Neuronal stem cell (in vitro differentiated cells): ENCODE measurements at regions not wholly inside any gene's neighbourhood (a gene's known extent, or its start where the extent isn't known, plus 50 kb on each side); places are given as distances from the start of the nearest gene placed in this dataset.

Source experiments
- DNase-seq: peaks from one replicate; pipeline ENCODE4 v3.0.0-alpha.2; 2013; ENCODE audit warnings: low spot score
- H2AFZ ChIP-seq: one replicate; pipeline ENCODE4 v1.6.1; 2013; ENCODE audit warnings: mild to moderate bottlenecking, low read length, inconsistent platforms
- H2AK5ac ChIP-seq: 2 replicates; pipeline ENCODE4 v1.6.1; 2013; ENCODE audit warnings: low read depth, mild to moderate bottlenecking, inconsistent platforms, low read length, moderate library complexity, mixed read lengths
- H2BK120ac ChIP-seq: 2 replicates; pipeline ENCODE4 v1.6.1; 2013; ENCODE audit warnings: low read depth, mild to moderate bottlenecking, inconsistent platforms, low read length, moderate library complexity, mixed read lengths
- H2BK12ac ChIP-seq: one replicate; pipeline ENCODE4 v1.6.1; 2013; ENCODE audit warnings: low read length, inconsistent platforms
- H2BK15ac ChIP-seq: 2 replicates; pipeline ENCODE4 v1.6.1; 2013; ENCODE audit warnings: mild to moderate bottlenecking, low read length, inconsistent platforms, mixed read lengths
- H2BK5ac ChIP-seq: one replicate; pipeline ENCODE4 v1.6.1; 2013; ENCODE audit warnings: inconsistent platforms, mild to moderate bottlenecking, low read length, moderate library complexity
- H3K14ac ChIP-seq: one replicate; pipeline ENCODE4 v1.6.1; 2013; ENCODE audit warnings: low read length, inconsistent platforms
- H3K18ac ChIP-seq: 2 replicates; pipeline ENCODE4 v1.6.1; 2013; ENCODE audit warnings: low read length, inconsistent platforms
- H3K23ac ChIP-seq: 2 replicates; pipeline ENCODE4 v1.6.1; 2013; ENCODE audit warnings: low read depth, mild to moderate bottlenecking, mixed read lengths, low read length, inconsistent platforms; ENCODE audit not compliant: poor library complexity
- H3K27ac ChIP-seq: replicated peaks from 3 replicates; pipeline ENCODE4 v1.5.1; 2013; ENCODE audit warnings: low read length, inconsistent platforms
- H3K27me3 ChIP-seq, 3 experiments: 2 replicates each; pipeline ENCODE4 v1.6.1; 2013; ENCODE audit warnings: low read length in 3 of 3, mild to moderate bottlenecking in 2 of 3, inconsistent platforms in 1 of 3, low read depth in 1 of 3, mixed read lengths in 1 of 3, moderate library complexity in 1 of 3; ENCODE audit not compliant: control insufficient read depth in 3 of 3, insufficient read depth in 3 of 3
- H3K36me3 ChIP-seq, 2 donors: replicated peaks in 1 of 2; 2 replicates each; pipeline ENCODE4 v1.6.1; 2013; ENCODE audit warnings: low read length in 2 of 2; ENCODE audit not compliant: control insufficient read depth in 2 of 2, insufficient read depth in 2 of 2
- H3K4ac ChIP-seq: 2 replicates; pipeline ENCODE4 v1.6.1; 2013; ENCODE audit warnings: inconsistent platforms, mild to moderate bottlenecking, low read length, moderate library complexity
- H3K4me1 ChIP-seq, 2 donors: 1 replicate in 1 of 2; 2 replicates in 1 of 2; pipeline ENCODE4 v1.6.1; 2013; ENCODE audit warnings: low read length in 2 of 2, low read depth in 1 of 2; ENCODE audit not compliant: control insufficient read depth in 2 of 2, insufficient read depth in 1 of 2
- H3K4me2 ChIP-seq: one replicate; pipeline ENCODE4 v1.6.1; 2013; ENCODE audit warnings: mild to moderate bottlenecking, low read length, inconsistent platforms; ENCODE audit not compliant: insufficient read depth, poor library complexity, severe bottlenecking
- H3K4me3 ChIP-seq, 2 donors: 2 replicates each; pipeline ENCODE4 v1.5.1; 2013; ENCODE audit warnings: low read length in 2 of 2, mild to moderate bottlenecking in 2 of 2, inconsistent platforms in 1 of 2, moderate library complexity in 1 of 2
- H3K79me1 ChIP-seq: one replicate; pipeline ENCODE4 v1.6.1; 2013; ENCODE audit warnings: low read depth, mild to moderate bottlenecking, inconsistent platforms, low read length, moderate library complexity
- H3K9ac ChIP-seq: one replicate; pipeline ENCODE4 v1.6.1; 2013; ENCODE audit warnings: mild to moderate bottlenecking, low read depth, low read length, inconsistent platforms; ENCODE audit not compliant: poor library complexity
- H3K9me3 ChIP-seq, 2 donors: replicated peaks in 1 of 2; 2 replicates each; pipeline versions ENCODE3 to v1.6.1; 2013; ENCODE audit warnings: low read length in 2 of 2, mild to moderate bottlenecking in 2 of 2, inconsistent platforms in 1 of 2, low read depth in 1 of 2, mixed read lengths in 1 of 2, moderate library complexity in 1 of 2; ENCODE audit not compliant: control insufficient read depth in 2 of 2, insufficient read depth in 1 of 2
- H4K8ac ChIP-seq: one replicate; pipeline ENCODE4 v1.6.1; 2013; ENCODE audit warnings: low read depth, mild to moderate bottlenecking, inconsistent platforms, low read length, moderate library complexity
- H4K91ac ChIP-seq: one replicate; pipeline ENCODE4 v1.6.1; 2013; ENCODE audit warnings: low read length, low read depth, mild to moderate bottlenecking, inconsistent platforms; ENCODE audit not compliant: poor library complexity
- WGBS, 2 donors: extraction: QIAGEN DNeasy Blood & Tissue Kit; methylation state at CpG; one replicate each; pipeline ENCODE4 v1.1.7; 2013; ENCODE audit warnings: missing lambda C conversion rate in 2 of 2, mixed read lengths in 1 of 2; ENCODE audit not compliant: insufficient read length in 2 of 2, insufficient replicate concordance in 1 of 2; ENCODE audit errors: extremely low coverage in 2 of 2; 5-methylcytosine and 5-hydroxymethylcytosine counted together

GRCh38 chr16:59220011-59220410 is 485.9 kb upstream of the GOT2 start:
- no peaks in the 10 kb centered on the region for H3K27me3 ChIP-seq
- no peak overlapping the region for H3K4ac ChIP-seq
- no peak overlapping the region for H3K18ac ChIP-seq
- no peaks in the 10 kb centered on the region for H3K9me3 ChIP-seq
- no peak overlapping the region for H3K14ac ChIP-seq
- H3K79me1 ChIP-seq: no peaks in the 10 kb centered on the region
- no peak overlapping the region for H3K4me2 ChIP-seq
- no peaks in the 10 kb centered on the region for H3K36me3 ChIP-seq
- no peak overlapping the region for H2AFZ ChIP-seq
- H2BK12ac ChIP-seq: no peak overlapping the region
- no peak overlapping the region for H3K27ac ChIP-seq
- no CpG with 5 or more reads among the region's 1 CpG for WGBS, 2 donors
- H2AK5ac ChIP-seq: no peak overlapping the region
- no peak overlapping the region for H2BK15ac ChIP-seq
- no peak overlapping the region for H3K9ac ChIP-seq
- no peak overlapping the region for H3K4me3 ChIP-seq
- no peak overlapping the region for H4K8ac ChIP-seq
- DNase-seq: no peak
- H3K4me1 ChIP-seq: peaks cover 0 to 2% of the 10 kb centered on the region in 2 donors
- H4K91ac ChIP-seq: no peak overlapping the region
- H2BK5ac ChIP-seq: no peak overlapping the region
- H2BK120ac ChIP-seq: no peak overlapping the region
- H3K23ac ChIP-seq: no peak overlapping the region

GRCh38 chr16:59216291-59216690 is 482.2 kb upstream of the GOT2 start:
- Histone ChIP-seq H4K8ac (no peak overlapping the region), H3K4me2 (no peak overlapping the region), H3K36me3 (no peaks in the 10 kb centered on the region), H4K91ac (no peak overlapping the region), H2BK5ac (no peak overlapping the region), H3K4me1 (peaks cover 2 to 3% of the 10 kb centered on the region in 2 donors), H3K4ac (no peak overlapping the region), H3K18ac (no peak overlapping the region), H3K23ac (no peak overlapping the region), H2BK15ac (no peak overlapping the region), H2AK5ac (no peak overlapping the region), H3K4me3 (no peak overlapping the region), H3K79me1 (no peaks in the 10 kb centered on the region), H3K27me3 (no peaks in the 10 kb centered on the region), H3K9ac (no peak overlapping the region), H2BK120ac (no peak overlapping the region), H3K9me3 (no peaks in the 10 kb centered on the region), H3K27ac (no peak overlapping the region), H2AFZ (no peak overlapping the region), H3K14ac (no peak overlapping the region), H2BK12ac (no peak overlapping the region)
- DNase-seq: no peak
- WGBS, 2 donors: no CpG with 5 or more reads among the region's 3 CpGs

GRCh38 chr16:59214455-59214854 is 480.3 kb upstream of the GOT2 start:
- DNase-seq: no peak
- no peak overlapping the region for H2BK120ac ChIP-seq
- no peak overlapping the region for H3K27ac ChIP-seq
- H3K27me3 ChIP-seq: peaks cover 0 to 3% (median 0%) of the 10 kb centered on the region in 3 experiments
- H2BK15ac ChIP-seq: no peak overlapping the region
- H3K23ac ChIP-seq: no peak overlapping the region
- no peak overlapping the region for H2AFZ ChIP-seq
- H3K9ac ChIP-seq: no peak overlapping the region
- no peak overlapping the region for H3K4me2 ChIP-seq
- no peak overlapping the region for H2BK5ac ChIP-seq
- no peaks in the 10 kb centered on the region for H3K36me3 ChIP-seq
- H2BK12ac ChIP-seq: no peak overlapping the region
- WGBS, 2 donors: no CpG with 5 or more reads among the region's 2 CpGs
- peaks cover 4 to 9% of the 10 kb centered on the region in 2 donors for H3K4me1 ChIP-seq
- no peak overlapping the region for H3K18ac ChIP-seq
- H3K79me1 ChIP-seq: no peaks in the 10 kb centered on the region
- no peak overlapping the region for H2AK5ac ChIP-seq
- no peaks in the 10 kb centered on the region for H3K9me3 ChIP-seq
- H3K4ac ChIP-seq: no peak overlapping the region
- H3K14ac ChIP-seq: no peak overlapping the region
- H3K4me3 ChIP-seq: no peak overlapping the region
- no peak overlapping the region for H4K91ac ChIP-seq
- H4K8ac ChIP-seq: no peak overlapping the region

GRCh38 chr16:59213952-59214351 is 479.8 kb upstream of the GOT2 start:
- Histone ChIP-seq H3K4me1 (peaks cover 4 to 9% of the 10 kb centered on the region in 2 donors), H2BK120ac (no peak overlapping the region), H3K9me3 (no peaks in the 10 kb centered on the region), H2AFZ (no peak overlapping the region), H2AK5ac (no peak overlapping the region), H4K91ac (no peak overlapping the region), H3K4me2 (no peak overlapping the region), H4K8ac (no peak overlapping the region), H2BK5ac (no peak overlapping the region), H3K18ac (no peak overlapping the region), H3K27ac (no peak overlapping the region), H3K14ac (no peak overlapping the region), H3K4ac (no peak overlapping the region), H3K23ac (no peak overlapping the region), H3K4me3 (no peak overlapping the region), H3K79me1 (no peaks in the 10 kb centered on the region), H3K27me3 (peaks cover 0 to 4% (median 0%) of the 10 kb centered on the region in 3 experiments), H2BK12ac (no peak overlapping the region), H3K36me3 (no peaks in the 10 kb centered on the region), H3K9ac (no peak overlapping the region), H2BK15ac (no peak overlapping the region)
- DNase-seq: no peak
- no CpG with 5 or more reads among the region's 1 CpG for WGBS, 2 donors
